ENCODE measurements at regions not wholly inside any gene's neighbourhood (a gene's known extent, or its start where the extent isn't known, plus 50 kb on each side); places are given as distances from the start of the nearest gene placed in this dataset.

DNA sequence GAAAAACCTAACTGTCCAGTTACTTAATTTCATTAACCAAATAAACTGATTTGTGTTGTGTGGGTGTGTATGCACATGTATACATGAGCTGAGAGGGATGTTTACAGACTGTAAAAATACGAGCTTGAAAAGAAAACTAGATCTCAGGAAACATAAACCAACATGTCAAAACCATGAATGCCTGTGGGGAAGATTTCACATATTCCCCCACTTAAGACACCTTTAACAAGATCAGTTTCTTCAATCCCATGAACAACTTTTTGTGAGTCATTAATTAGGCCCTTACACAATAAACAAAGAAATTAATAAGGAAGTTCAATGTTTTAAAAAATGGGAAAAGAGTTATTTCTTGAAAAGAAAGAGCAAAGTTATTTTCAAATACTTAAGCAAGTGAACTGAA lies 170.8 kb downstream of the ZNF674 start:
- Histone ChIP-seq H3K4me3 (no peak overlapping the region), H3K27me3 (no peaks in the 10 kb centered on the region), H3K4me1 (no peaks in the 10 kb centered on the region), H3K9me3 (no peaks in the 10 kb centered on the region), H3K27ac (no peak overlapping the region), H3K36me3 (no peaks in the 10 kb centered on the region)
- intact Hi-C loops (cut with DNase I) = no loop called here
- no peak for TF ChIP-seq CTCF (IDR thresholded peaks at IDR 0.05)
- no peak for ATAC-seq
- no peak for DNase-seq

GRCh38 chrX:46367491-46367890 lies 177.7 kb downstream of the ZNF674 start:
- no peak overlapping the region for H3K27ac ChIP-seq
- no peak for TF ChIP-seq CTCF (IDR thresholded peaks at IDR 0.05)
- intact Hi-C loops (cut with DNase I) = no loop called here
- no peak overlapping the region for H3K4me3 ChIP-seq
- ATAC-seq = no peak
- H3K27me3 ChIP-seq = no peaks in the 10 kb centered on the region
- no peaks in the 10 kb centered on the region for H3K9me3 ChIP-seq
- no peak for DNase-seq
- H3K4me1 ChIP-seq = no peaks in the 10 kb centered on the region
- no peaks in the 10 kb centered on the region for H3K36me3 ChIP-seq

DNA sequence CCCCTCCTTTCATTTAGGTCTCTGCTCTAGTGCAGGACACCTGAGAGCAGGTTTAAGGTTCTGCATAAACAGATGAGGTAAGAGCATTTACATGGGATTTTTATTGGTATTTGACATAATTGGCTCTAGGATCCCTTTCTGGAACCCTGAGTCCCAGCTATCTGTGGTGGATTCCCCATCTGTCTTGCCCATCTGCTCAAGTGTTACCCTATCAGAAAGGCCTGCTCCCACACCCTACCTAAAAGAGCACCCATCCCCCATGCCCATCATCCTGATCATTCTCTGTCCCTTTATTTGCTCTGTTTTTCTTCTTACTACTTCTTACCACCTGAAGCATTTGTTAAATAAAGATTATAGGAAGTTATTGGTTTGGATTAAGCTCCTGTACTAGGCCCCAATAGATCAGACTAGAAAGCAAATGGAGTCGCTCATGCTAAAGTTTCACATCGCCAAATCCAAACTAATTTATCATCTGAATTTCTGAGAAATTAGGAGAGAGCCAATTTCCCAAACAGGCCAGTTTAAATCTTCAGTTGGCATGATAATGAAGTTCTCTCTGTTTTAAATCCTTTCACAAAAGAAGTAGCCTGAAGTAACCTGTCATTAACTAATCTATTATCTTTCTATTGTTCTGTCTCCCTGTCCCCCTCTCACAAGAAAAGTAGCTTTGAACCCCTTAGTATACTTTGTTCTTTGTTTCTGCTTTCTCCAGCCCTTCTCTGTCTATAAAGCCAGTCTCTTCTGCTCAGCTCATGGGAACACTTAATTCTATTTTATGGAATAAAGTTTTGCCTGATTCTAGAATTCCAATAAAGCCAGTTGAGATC lies 178.6 kb downstream of the ZNF674 start:
- ATAC-seq = no peak
- no peak for DNase-seq
- H3K4me3 ChIP-seq = no peak overlapping the region
- TF ChIP-seq CTCF (IDR thresholded peaks at IDR 0.05) = no peak
- intact Hi-C loops (cut with DNase I) = no loop called here
- no peaks in the 10 kb centered on the region for H3K4me1 ChIP-seq
- no peaks in the 10 kb centered on the region for H3K36me3 ChIP-seq
- no peaks in the 10 kb centered on the region for H3K27me3 ChIP-seq
- H3K27ac ChIP-seq = no peak overlapping the region
- H3K9me3 ChIP-seq = no peaks in the 10 kb centered on the region

GRCh38 chrX:46354481-46354880 lies 190.7 kb downstream of the ZNF674 start:
- H3K36me3 ChIP-seq = no peaks in the 10 kb centered on the region
- DNase-seq = no peak
- no peak for ATAC-seq
- no peak for TF ChIP-seq CTCF (IDR thresholded peaks at IDR 0.05)
- intact Hi-C loops (cut with DNase I) = no loop called here
- no peaks in the 10 kb centered on the region for H3K27me3 ChIP-seq
- H3K4me1 ChIP-seq = no peaks in the 10 kb centered on the region
- H3K9me3 ChIP-seq = no peaks in the 10 kb centered on the region
- H3K4me3 ChIP-seq = no peak overlapping the region
- H3K27ac ChIP-seq = no peak overlapping the region

DNA sequence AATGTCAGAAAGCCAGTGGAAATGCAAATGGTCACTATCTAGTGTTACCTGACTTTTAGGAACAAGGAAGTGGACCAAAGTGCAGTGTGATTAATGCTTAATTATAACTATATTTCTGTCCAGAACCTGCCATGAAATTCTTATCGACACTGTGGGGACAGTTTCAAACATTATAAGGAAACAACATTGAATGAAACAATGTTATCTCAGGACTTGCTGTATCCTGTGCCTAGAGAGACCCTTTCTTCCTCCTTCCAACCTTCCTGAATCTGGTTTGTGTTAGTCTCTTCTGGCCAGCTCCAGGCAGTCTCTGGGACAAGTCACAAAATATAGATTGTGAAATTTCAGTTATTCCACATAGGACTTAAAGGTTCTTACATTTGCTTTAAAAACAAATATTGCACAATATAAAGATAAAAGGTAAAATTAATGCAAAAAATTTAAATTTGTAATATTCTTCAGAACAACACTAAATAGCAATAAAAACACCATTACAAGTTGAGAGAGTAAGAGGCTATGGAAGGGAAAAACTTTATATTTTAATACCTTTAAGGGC lies 203.4 kb downstream of the ZNF674 start:
- H3K36me3 ChIP-seq = no peaks in the 10 kb centered on the region
- TF ChIP-seq CTCF (IDR thresholded peaks at IDR 0.05) = no peak
- H3K27me3 ChIP-seq = no peaks in the 10 kb centered on the region
- no peak overlapping the region for H3K4me3 ChIP-seq
- no peaks in the 10 kb centered on the region for H3K4me1 ChIP-seq
- no peak overlapping the region for H3K27ac ChIP-seq
- no peaks in the 10 kb centered on the region for H3K9me3 ChIP-seq
- intact Hi-C loops (cut with DNase I) = no loop called here
- DNase-seq (no peak), ATAC-seq (no peak)

All from upper lobe of right lung (tissue), 1 donor.